ENCODE measurements at regions not wholly inside any gene's neighbourhood (a gene's known extent, or its start where the extent isn't known, plus 50 kb on each side); places are given as distances from the start of the nearest gene placed in this dataset.

DNA sequence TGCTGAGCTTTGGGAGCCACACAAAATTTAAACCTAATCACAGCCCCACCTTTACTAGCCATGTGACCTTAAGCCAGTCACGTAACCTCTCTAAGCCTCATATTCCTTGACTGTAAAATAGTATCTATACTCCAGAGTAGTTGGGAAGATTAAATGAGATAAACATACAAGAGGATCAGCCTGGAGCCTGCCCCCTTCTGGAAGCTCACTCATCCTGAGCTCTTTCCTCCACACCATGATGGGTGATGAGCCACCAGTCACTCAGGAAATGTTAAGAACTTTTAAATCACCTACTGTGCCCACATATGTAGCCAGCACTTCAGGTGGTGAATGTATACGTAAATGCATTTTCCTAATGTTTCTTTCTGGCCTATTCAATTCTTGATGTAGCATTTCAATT, 195.9 kb upstream of the DDX18 start:
- TF ChIP-seq, protein P1, sequence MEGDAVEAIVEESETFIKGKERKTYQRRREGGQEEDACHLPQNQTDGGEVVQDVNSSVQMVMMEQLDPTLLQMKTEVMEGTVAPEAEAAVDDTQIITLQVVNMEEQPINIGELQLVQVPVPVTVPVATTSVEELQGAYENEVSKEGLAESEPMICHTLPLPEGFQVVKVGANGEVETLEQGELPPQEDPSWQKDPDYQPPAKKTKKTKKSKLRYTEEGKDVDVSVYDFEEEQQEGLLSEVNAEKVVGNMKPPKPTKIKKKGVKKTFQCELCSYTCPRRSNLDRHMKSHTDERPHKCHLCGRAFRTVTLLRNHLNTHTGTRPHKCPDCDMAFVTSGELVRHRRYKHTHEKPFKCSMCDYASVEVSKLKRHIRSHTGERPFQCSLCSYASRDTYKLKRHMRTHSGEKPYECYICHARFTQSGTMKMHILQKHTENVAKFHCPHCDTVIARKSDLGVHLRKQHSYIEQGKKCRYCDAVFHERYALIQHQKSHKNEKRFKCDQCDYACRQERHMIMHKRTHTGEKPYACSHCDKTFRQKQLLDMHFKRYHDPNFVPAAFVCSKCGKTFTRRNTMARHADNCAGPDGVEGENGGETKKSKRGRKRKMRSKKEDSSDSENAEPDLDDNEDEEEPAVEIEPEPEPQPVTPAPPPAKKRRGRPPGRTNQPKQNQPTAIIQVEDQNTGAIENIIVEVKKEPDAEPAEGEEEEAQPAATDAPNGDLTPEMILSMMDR (IDR thresholded peaks at IDR 0.05) = no peak
- no peak for TF ChIP-seq POLR2AphosphoS5 (IDR thresholded peaks at IDR 0.05)
